ENCODE measurements at regions not wholly inside any gene's neighbourhood (a gene's known extent, or its start where the extent isn't known, plus 50 kb on each side); places are given as distances from the start of the nearest gene placed in this dataset.

DNA sequence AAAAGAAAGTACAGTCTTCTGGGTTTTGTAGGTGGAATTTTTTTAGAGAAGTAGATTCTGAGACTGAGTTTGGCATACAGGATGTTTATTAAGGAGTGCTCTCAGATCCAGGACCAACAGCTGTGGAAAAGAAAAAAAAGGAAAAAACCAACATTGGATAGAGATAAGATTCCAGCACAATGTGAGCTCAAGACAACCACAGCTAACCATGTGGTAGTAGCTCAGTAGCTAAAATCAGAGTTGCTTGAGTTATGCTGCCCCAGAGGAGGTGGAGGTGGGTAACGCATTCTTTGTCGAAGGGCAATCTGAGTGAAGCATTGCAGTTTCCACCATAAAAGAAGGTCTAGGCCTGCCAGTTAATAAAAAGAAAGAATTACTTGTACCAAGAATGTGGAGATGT is 904.3 kb downstream of the NSUN3 start:
- Mint-ChIP-seq H3K4me3 (no peak overlapping the region), H3K4me1 (no peaks in the 10 kb centered on the region), H3K27ac (no peak overlapping the region), H3K27me3 (ENCODE audit: insufficient read depth, low read depth, poor library complexity) (no peaks in the 10 kb centered on the region), H3K9me3 (no peaks in the 10 kb centered on the region), H3K36me3 (ENCODE audit: low read depth) (no peaks in the 10 kb centered on the region; the same call in 2 of the 3 replicates)
- H3K27ac ChIP-seq (ENCODE audit: low read depth), result no peak overlapping the region
- ATAC-seq (no peak), DNase-seq (ENCODE audit: low spot score) (no peak)
- no peak overlapping the region for H3K4me3 ChIP-seq
- H4K20me1 ChIP-seq (replicated peaks; ENCODE audit: insufficient read depth), result no peaks in the 10 kb centered on the region
- no peaks in the 10 kb centered on the region for H3K9me2 ChIP-seq (ENCODE audit: insufficient read depth)
- no peak overlapping the region for H3K4me2 ChIP-seq
- H2AFZ ChIP-seq, result no peak overlapping the region
- H3K4me1 ChIP-seq (ENCODE audit: insufficient read depth), result no peaks in the 10 kb centered on the region
- H3K36me3 ChIP-seq (ENCODE audit: insufficient read depth), result no peaks in the 10 kb centered on the region
- TF ChIP-seq EZH2 (IDR thresholded peaks at IDR 0.05; ENCODE audit: low read depth, unreplicated experiment), result no peak
- H3K27me3 ChIP-seq (ENCODE audit: insufficient read depth), result no peaks in the 10 kb centered on the region
- no peaks in the 10 kb centered on the region for H3K79me2 ChIP-seq (replicated peaks; ENCODE audit: insufficient read depth)
- no peaks in the 10 kb centered on the region for H3F3A ChIP-seq (replicated peaks; ENCODE audit: low read depth)

- no peaks in the 10 kb centered on the region for H3F3A ChIP-seq (replicated peaks; ENCODE audit: low read depth)
- no peaks in the 10 kb centered on the region for H3K4me1 ChIP-seq (ENCODE audit: insufficient read depth)
- H3K79me2 ChIP-seq (replicated peaks; ENCODE audit: insufficient read depth), result no peaks in the 10 kb centered on the region
- no peaks in the 10 kb centered on the region for H3K36me3 ChIP-seq (ENCODE audit: insufficient read depth)
- no peak for DNase-seq (ENCODE audit: low spot score)
- H3K36me3 Mint-ChIP-seq (ENCODE audit: low read depth), result no peaks in the 10 kb centered on the region; the same call in 2 of the 3 replicates
- no peaks in the 10 kb centered on the region for H3K27me3 ChIP-seq (ENCODE audit: insufficient read depth)
- no peaks in the 10 kb centered on the region; the same call in 2 of the 3 replicates for H3K9me3 Mint-ChIP-seq
- H3K27me3 Mint-ChIP-seq (ENCODE audit: insufficient read depth, low read depth, poor library complexity), result no peaks in the 10 kb centered on the region
- TF ChIP-seq NANOG (IDR thresholded peaks at IDR 0.05; ENCODE audit: borderline replicate concordance) (no peak), POLR2AphosphoS5 (IDR thresholded peaks at IDR 0.05; ENCODE audit: low read depth) (no peak), ZNF114 (CRISPR knock-in tag; IDR thresholded peaks at IDR 0.05) (no peak), EZH2 (IDR thresholded peaks at IDR 0.05; ENCODE audit: low read depth, unreplicated experiment) (no peak), STAT1 (IDR thresholded peaks at IDR 0.05; ENCODE audit: unreplicated experiment) (no peak), REST (IDR thresholded peaks at IDR 0.05; ENCODE audit: unreplicated experiment) (no peak), ZNF462 (CRISPR knock-in tag; IDR thresholded peaks at IDR 0.05) (no peak), EZH2phosphoT487 (IDR thresholded peaks at IDR 0.05; ENCODE audit: unreplicated experiment) (no peak)
- TF ChIP-seq, protein P1, sequence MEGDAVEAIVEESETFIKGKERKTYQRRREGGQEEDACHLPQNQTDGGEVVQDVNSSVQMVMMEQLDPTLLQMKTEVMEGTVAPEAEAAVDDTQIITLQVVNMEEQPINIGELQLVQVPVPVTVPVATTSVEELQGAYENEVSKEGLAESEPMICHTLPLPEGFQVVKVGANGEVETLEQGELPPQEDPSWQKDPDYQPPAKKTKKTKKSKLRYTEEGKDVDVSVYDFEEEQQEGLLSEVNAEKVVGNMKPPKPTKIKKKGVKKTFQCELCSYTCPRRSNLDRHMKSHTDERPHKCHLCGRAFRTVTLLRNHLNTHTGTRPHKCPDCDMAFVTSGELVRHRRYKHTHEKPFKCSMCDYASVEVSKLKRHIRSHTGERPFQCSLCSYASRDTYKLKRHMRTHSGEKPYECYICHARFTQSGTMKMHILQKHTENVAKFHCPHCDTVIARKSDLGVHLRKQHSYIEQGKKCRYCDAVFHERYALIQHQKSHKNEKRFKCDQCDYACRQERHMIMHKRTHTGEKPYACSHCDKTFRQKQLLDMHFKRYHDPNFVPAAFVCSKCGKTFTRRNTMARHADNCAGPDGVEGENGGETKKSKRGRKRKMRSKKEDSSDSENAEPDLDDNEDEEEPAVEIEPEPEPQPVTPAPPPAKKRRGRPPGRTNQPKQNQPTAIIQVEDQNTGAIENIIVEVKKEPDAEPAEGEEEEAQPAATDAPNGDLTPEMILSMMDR (conservative IDR thresholded peaks at IDR 0.05; ENCODE audit: low read depth in 2 of 2), result no peak
- H3K4me2 ChIP-seq, result no peak overlapping the region
- H3K9me2 ChIP-seq (ENCODE audit: insufficient read depth), result no peaks in the 10 kb centered on the region
- no peak overlapping the region for H3K4me3 ChIP-seq
- no peaks in the 10 kb centered on the region for H3K4me1 Mint-ChIP-seq
- H3K27ac ChIP-seq (ENCODE audit: low read depth), result no peak overlapping the region
- no peak for ATAC-seq
- H3K27ac Mint-ChIP-seq, result no peak overlapping the region
- H4K20me1 ChIP-seq (replicated peaks; ENCODE audit: insufficient read depth), result no peaks in the 10 kb centered on the region
- no peak overlapping the region for H3K4me3 Mint-ChIP-seq
- no peak overlapping the region for H2AFZ ChIP-seq
Measured at GRCh38 chr3:94968519-94968918, 905.7 kb downstream of the NSUN3 start.

All from GM23338 (cell line).